GM23248 (cell line): ENCODE measurements at regions not wholly inside any gene's neighbourhood (a gene's known extent, or its start where the extent isn't known, plus 50 kb on each side); places are given as distances from the start of the nearest gene placed in this dataset.

Source experiments
- EZH2 ChIP-seq: fragments of 200-600 bp; sonication (generic); IDR thresholded peaks from 2 replicates; pipeline ENCODE4 v1.6.1; 2018; ENCODE audit warnings: antibody characterized with exemption, mild to moderate bottlenecking; ENCODE audit not compliant: insufficient read depth, poor library complexity, severe bottlenecking
- EZH2phosphoT487 ChIP-seq: fragments of 200-600 bp; sonication (generic); IDR thresholded peaks from 2 replicates; pipeline ENCODE4 v1.6.1; 2018; ENCODE audit warnings: antibody characterized with exemption, moderate library complexity, mild to moderate bottlenecking, low read depth; ENCODE audit not compliant: insufficient read depth

DNA sequence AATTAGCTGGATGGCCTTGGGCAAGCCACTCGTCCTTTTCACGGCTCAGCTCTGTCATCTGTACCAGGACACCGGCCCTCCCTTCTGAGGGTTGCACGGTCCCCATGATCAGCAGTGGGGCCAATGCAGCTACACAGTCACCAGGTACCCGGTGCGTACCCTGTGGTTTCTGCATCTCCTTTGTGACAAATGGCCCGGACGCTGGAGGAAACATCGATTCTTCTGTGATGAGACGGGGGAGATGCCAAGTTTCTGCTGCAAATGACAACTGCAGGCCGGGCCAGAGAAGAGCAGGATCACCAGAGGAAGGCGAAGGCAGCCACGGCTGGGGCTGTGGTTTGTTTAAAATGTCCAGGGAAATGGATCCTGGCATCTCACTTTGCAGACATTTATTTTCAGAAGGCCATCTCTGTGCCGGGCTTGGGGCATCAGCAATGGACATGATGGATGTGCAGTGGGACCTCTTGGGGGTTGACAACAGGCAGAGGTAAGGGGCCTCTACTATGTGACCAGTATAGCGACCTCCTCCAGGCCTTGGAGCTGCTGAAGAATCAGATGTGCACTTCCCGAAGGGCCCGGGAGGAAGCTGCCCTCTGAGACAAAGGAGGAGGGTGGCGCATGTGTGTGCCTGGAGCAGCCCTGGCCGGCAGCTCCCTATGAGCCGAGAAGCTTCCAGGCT lies 221.9 kb upstream of the C1orf174 start:
- no peak for TF ChIP-seq EZH2
- no peak for TF ChIP-seq EZH2phosphoT487
